ENCODE measurements at regions not wholly inside any gene's neighbourhood (a gene's known extent, or its start where the extent isn't known, plus 50 kb on each side); places are given as distances from the start of the nearest gene placed in this dataset.

DNA sequence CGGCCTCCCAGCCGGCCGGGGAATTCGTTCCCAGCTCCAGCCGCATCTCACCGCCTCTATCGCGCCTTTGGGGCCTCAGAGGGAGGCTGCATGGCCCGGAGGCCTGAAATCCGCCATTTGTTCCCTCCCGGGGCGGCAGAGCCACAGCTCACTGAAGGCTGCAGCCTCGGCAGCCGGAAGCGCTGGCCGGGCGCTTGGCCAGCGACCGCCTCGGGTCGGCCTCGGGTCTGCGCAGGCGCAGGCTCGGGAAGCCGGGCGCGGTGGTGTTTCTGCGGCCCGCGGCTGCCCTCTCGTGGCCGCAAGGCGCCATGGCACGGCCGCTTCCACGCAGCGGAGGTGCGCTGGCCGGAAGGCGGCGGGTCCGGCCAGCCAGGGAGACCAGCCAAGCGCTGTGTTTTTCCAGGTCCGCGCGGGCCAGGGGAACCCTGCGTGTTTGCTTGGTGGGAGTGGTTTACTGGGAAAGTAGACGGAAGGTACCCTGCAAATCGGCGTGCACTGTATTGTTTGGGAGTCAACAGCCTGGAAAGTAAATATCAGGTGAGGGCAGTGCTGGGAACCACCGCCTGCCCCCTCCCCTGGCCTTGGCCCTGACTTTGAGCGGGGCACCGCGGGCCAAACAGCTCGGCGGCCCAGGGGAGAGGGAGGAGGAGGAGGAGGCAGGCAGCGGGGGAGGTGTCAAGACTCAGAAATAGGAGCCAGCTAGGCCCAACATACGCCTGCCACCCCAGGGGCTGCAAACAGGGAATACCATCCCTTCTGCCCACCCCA is 52.7 kb upstream of the CD34 start:
- TF ChIP-seq, protein P1, sequence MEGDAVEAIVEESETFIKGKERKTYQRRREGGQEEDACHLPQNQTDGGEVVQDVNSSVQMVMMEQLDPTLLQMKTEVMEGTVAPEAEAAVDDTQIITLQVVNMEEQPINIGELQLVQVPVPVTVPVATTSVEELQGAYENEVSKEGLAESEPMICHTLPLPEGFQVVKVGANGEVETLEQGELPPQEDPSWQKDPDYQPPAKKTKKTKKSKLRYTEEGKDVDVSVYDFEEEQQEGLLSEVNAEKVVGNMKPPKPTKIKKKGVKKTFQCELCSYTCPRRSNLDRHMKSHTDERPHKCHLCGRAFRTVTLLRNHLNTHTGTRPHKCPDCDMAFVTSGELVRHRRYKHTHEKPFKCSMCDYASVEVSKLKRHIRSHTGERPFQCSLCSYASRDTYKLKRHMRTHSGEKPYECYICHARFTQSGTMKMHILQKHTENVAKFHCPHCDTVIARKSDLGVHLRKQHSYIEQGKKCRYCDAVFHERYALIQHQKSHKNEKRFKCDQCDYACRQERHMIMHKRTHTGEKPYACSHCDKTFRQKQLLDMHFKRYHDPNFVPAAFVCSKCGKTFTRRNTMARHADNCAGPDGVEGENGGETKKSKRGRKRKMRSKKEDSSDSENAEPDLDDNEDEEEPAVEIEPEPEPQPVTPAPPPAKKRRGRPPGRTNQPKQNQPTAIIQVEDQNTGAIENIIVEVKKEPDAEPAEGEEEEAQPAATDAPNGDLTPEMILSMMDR (IDR thresholded peaks at IDR 0.05; ENCODE audit: unreplicated experiment): peak; percentile 100
- no peak overlapping the region for H3K4me3 Mint-ChIP-seq (ENCODE audit: unreplicated experiment)
- H3K9me3 Mint-ChIP-seq (ENCODE audit: unreplicated experiment): peaks cover 4% of the 10 kb centered on the region
- H3K27me3 Mint-ChIP-seq (ENCODE audit: unreplicated experiment): peaks cover 6% of the 10 kb centered on the region
- H3K4me1 Mint-ChIP-seq (ENCODE audit: unreplicated experiment): peaks cover 33% of the 10 kb centered on the region
- H3K27ac Mint-ChIP-seq (ENCODE audit: unreplicated experiment): no peak overlapping the region
- H3K36me3 Mint-ChIP-seq (ENCODE audit: low read depth, unreplicated experiment): peaks cover 4% of the 10 kb centered on the region
- DNase-seq (ENCODE audit: low spot score): peak; percentile 97

DNA sequence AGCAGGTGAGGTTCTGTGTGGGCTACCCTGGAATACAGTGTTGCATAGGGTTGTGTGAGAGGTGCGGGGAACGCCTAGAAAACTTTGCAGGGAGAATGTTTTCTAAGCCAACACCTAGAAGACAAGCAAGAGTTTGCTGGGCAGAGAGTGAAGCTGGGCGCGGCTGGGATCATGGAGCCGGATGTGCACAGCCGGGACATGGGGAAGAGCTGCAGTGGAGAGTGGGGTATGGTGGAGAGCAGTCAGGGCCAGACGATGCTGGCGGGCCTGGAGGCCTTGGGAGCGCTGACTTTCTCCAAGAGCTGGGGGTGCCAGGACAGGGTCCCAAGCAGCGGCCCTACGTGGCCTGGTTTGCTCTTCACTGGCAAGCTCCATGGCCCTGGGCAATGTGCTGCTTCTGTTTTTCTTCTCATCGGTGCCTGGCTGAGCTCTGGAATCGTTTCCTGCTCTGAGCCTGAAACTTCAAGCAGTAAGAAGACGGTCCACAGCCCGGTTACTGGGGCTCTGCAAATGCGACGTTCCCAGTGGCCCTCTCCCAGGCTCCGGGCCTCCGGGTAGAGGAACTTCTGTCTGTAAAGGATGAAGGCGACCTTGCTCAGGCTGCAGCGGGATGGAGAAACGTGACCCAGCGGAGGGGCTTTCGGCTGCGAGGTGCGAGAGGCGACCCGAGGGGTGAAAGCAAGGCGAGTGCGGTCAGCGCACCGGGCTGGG is 51.9 kb upstream of the CD34 start:
- peaks cover 4% of the 10 kb centered on the region for H3K36me3 Mint-ChIP-seq (ENCODE audit: low read depth, unreplicated experiment)
- DNase-seq (ENCODE audit: low spot score): no peak
- peaks cover 33% of the 10 kb centered on the region for H3K4me1 Mint-ChIP-seq (ENCODE audit: unreplicated experiment)
- peak overlapping the region; percentile 83 for H3K27ac Mint-ChIP-seq (ENCODE audit: unreplicated experiment)
- TF ChIP-seq, protein P1 (IDR thresholded peaks at IDR 0.05; ENCODE audit: unreplicated experiment): no peak
- peak overlapping the region; percentile 67 for H3K4me3 Mint-ChIP-seq (ENCODE audit: unreplicated experiment)
- H3K27me3 Mint-ChIP-seq (ENCODE audit: unreplicated experiment): peaks cover 6% of the 10 kb centered on the region
- H3K9me3 Mint-ChIP-seq (ENCODE audit: unreplicated experiment): peaks cover 4% of the 10 kb centered on the region

All from endothelial cell (in vitro differentiated cells).